Hematopoietic multipotent progenitor cell treated with erythropoietin and hydrocortisone succinate and interleukin-3 and kit ligand, for 8 days (in vitro differentiated cells): ENCODE measurements at regions not wholly inside any gene's neighbourhood (a gene's known extent, or its start where the extent isn't known, plus 50 kb on each side); places are given as distances from the start of the nearest gene placed in this dataset.

Experiments
- DNase-seq: peaks from one replicate; pipeline ENCODE4 v3.0.0-alpha.2; 2015

GRCh38 chr9:22307013-22307711, 139.5 kb upstream of the DMRTA1 start:
- peak; percentile 44 for DNase-seq

- no peak for DNase-seq
Observed at GRCh38 chr9:22308177-22308576, 138.4 kb upstream of the DMRTA1 start.

GRCh38 chr9:22316645-22317044, 130.0 kb upstream of the DMRTA1 start:
- DNase-seq: no peak

DNA sequence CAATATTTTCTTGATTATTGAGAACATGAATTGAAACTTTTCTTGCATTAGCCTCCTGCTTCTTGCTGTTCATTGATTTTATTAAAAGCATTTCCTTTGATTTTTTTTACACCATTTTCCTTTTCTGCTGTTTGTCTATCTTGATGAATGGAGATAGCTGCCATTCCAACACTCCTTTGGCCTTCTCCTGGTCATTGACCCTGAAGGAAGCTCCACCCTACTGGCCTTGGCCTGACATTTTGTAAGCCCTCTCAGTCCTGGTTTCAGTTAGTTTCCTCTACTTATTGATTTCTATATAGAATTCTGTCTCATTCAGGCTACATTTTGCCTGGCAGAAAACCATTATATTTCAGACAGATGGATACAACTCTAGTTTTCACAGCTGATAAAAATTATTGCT, 115.1 kb upstream of the DMRTA1 start:
- no peak for DNase-seq

DNA sequence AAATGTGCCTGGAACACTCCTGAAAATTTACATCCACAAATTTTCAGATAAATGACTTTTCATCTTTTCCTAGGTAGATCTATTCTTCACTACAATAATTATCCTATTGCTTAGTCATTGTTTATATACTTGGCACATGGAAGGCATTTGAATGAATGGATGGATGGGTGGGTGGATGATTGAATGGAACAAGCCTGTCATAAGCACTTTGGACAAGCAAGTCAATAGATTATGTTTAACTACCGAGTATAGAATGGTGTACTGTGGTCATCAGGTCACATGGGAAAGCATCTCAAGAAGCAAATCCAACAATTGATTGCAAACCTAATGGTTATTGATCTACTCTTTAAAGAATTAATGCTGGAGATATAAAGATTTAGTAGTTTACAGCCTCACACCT, 114.4 kb upstream of the DMRTA1 start:
- DNase-seq: no peak

DNA sequence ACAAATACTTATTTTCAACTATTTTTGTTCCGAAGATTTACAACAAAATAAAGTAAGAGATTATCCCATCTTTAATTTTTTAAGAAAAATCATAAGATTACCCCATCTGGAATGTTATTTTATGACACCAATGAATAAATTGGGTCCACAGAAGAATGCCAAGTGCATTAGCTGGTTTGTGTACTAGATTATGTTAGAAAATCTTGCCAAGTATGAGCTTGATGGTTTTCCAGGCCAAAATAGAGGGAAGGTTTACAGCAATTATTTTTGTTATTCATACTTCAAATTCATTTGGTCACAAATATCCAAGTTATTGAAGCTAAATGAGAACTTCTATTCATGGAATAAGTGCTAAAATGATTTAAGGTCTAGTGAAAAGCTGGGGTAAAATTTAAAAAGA, 109.4 kb upstream of the DMRTA1 start:
- no peak for DNase-seq

DNA sequence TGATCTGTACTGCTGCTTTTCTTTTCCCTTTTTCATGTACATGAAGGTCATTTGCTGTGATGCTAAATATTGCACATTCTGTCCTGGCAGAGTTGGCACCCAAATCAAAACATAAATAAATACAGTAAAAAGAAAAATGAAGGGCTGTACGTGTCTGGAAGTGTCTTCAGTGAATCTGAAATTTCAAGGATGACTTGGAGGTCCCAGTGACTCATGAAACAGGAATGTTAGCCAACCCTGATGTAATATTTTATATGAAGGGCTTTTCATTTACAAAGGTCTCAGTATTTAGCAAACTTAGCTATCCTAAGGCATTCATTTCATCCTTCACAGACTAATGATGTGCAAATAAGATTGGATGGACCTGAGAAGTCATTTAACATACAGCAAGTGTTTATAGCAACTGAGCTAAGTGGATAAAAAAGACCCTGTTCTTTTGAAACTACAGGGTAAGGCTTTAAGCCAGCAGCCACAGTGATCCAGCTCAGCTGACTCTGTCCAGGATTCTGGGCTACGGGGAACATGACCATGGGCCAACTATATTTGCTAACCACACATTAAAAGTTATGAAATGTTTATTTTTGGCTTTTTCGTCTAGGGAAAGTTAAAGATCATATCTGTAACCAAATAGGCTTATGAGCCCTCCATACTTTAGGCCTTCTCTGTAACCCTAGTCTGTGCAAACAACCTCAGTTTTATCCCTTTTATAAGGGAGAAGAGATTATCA, 104.0 kb upstream of the DMRTA1 start:
- DNase-seq: no peak

GRCh38 chr9:22343218-22343611, 103.4 kb upstream of the DMRTA1 start:
- DNase-seq: no peak

GRCh38 chr9:22354699-22355384, 91.8 kb upstream of the DMRTA1 start:
- no peak for DNase-seq

- DNase-seq: no peak
Observed at GRCh38 chr9:22356985-22357384, 89.6 kb upstream of the DMRTA1 start.

DNA sequence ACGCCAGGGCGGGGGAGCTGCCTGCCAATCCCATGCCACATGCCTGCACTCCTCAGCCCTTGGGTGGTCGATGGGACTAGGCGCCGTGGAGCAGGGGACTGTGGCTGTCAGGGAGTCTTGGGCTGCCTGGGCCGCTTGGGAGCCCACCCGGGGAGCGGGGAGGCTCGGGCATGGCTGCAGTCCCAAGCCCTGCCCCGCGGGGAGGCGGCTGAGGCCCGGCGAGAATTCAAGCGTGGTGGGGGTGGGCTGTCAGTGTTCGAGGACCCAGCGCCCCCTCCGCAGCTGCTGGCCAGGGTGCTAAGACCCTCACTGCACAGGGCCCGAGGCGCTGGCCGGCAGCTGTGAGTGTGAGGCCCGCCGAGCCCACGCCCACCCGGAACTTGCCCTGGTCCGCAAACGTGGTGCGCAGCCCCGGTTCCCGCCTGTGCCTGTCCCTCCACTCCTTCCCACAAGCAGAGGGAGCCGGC, 83.2 kb upstream of the DMRTA1 start:
- DNase-seq: no peak

GRCh38 chr9:22373636-22374035, 73.0 kb upstream of the DMRTA1 start:
- DNase-seq: no peak

GRCh38 chr9:22374051-22374450, 72.6 kb upstream of the DMRTA1 start:
- no peak for DNase-seq

DNA sequence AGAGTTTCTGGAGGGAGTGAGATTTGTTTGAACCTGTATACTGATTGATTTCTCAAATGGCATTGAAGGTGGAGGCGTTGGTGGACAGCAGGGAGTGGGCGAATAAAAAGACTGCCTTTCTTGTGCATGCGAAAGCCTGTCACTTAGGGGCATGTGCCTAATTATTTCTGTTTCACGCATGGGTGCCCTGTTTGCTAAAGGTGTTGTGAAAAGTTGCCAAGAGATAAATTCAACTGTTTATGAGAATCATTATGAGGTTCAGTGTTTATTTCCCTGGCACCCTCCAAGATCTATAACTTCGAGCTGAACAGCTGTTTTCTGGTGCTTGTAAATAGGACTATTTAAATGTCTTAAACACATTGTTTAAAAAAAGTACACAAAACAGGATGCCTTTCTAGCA, 67.4 kb upstream of the DMRTA1 start:
- no peak for DNase-seq

DNA sequence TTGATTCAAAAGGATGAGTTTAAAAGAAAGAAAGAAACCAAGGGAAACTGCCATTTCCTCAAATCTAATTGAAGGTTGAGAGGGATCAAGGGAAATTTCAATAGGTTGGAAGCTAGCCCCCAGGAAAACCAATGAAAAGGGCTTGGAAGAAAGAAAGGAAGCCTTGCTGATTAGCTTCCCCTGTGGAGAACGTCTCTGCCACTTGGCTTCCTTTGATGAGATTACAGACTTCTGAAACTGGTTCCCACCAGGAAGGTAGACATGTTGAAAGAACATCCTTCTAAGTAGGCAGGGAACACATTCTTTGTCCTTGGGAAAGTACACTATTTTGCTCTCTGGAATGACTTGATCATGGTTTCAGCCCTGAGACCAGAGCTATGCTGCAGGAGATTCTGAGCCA, 65.5 kb upstream of the DMRTA1 start:
- no peak for DNase-seq

- DNase-seq: no peak
Observed at GRCh38 chr9:22382331-22382730, 64.3 kb upstream of the DMRTA1 start.

GRCh38 chr9:22383718-22384117, 62.9 kb upstream of the DMRTA1 start:
- DNase-seq: no peak

DNA sequence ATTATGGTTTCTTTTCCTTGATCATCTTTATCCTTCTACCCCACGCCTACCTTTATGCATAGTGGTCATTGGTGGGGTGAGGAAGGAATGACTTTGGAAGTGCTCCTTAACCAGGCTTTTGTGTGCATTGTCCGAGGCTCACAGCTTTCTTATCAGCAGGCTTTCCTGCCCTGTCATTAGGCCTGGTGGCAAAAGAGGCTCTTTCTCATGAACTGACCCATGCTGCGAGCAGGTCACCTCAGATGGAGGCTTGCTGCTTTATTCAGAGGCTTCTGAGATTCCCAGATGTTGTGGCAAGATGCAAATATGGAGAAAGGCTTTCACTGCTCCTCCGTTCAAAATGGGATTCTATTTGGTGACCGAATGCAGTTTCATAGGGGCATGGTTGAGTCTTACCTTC, 57.4 kb upstream of the DMRTA1 start:
- DNase-seq: no peak

GRCh38 chr9:22392523-22392922, 54.1 kb upstream of the DMRTA1 start:
- DNase-seq: no peak

GRCh38 chr9:22395687-22396141, 50.9 kb upstream of the DMRTA1 start:
- DNase-seq: no peak
